GM12892 (cell line): ENCODE measurements at regions not wholly inside any gene's neighbourhood (a gene's known extent, or its start where the extent isn't known, plus 50 kb on each side); places are given as distances from the start of the nearest gene placed in this dataset.
"Not testable (repeated sequence)": the region's sequence is repeated elsewhere in the genome, so short reads cannot be mapped to it uniquely, and the experiment has no call there.

Source experiments
- POLR2A ChIP-seq: IDR thresholded peaks from 2 replicates; pipeline ENCODE4 v1.6.1; 2011; ENCODE audit warnings: low read depth, low read length, control low read depth
- POLR2AphosphoS5 ChIP-seq: IDR thresholded peaks from 2 replicates; pipeline ENCODE4 v1.6.1; 2011; ENCODE audit warnings: low read depth, low read length, control low read depth

- not testable (repeated sequence) for TF ChIP-seq POLR2A, POLR2AphosphoS5
Observed at GRCh38 chr3:14029390-14029995, 95.2 kb downstream of the CHCHD4 start.
